AG08396 (cell line): ENCODE measurements at regions not wholly inside any gene's neighbourhood (a gene's known extent, or its start where the extent isn't known, plus 50 kb on each side); places are given as distances from the start of the nearest gene placed in this dataset.

Experiments
- DNase-seq: peaks from one replicate; pipeline ENCODE4 v3.0.0; 2012; ENCODE audit warnings: low spot score, mixed read lengths

GRCh38 chr1:62988867-62989266 is 204.9 kb downstream of the ATG4C start:
- DNase-seq, result no peak

- DNase-seq, result no peak
These were observed 205.6 kb downstream of the ATG4C start for GRCh38 chr1:62989497-62989896.

DNA sequence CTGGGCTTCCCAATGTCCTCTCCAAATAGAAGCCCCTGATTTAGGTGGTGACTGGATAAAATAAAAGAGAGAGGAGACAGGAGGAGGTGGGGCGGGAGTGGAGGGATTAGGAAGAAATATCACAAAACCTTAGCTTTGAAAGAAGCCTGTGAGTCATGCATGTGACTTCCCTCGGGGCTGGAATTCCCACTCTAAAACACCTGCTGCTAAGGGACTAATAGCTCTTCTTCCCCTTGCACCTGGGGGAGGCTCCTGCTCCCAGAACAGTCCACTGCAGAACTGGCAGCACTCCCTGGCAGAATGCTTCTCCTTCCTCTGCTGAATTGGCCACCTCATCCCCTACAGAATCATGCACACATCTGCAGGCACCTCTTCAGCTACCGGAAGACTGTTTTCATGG is 207.2 kb downstream of the ATG4C start:
- DNase-seq, result no peak

DNA sequence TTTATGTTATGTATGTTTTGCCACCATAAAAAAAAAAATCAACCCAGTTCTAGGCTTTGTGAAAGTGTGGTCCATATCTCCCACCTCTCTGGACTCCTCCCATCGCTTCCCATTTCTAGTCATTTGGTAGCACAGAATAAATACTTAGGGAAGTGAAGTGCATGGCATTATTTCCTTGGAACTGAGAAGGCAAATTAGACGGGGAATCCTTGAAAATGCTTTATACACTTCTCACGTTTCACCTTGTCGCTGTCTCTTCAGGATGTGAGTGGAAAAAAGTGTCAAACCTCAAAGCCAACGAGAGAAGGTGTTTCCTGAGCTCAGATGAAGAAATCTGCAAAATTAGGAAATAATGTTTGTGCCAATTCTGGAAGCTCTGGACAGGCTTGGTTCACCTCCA is 209.9 kb downstream of the ATG4C start:
- DNase-seq, result no peak

GRCh38 chr1:62995173-62995572 is 211.2 kb downstream of the ATG4C start:
- DNase-seq, result no peak

DNA sequence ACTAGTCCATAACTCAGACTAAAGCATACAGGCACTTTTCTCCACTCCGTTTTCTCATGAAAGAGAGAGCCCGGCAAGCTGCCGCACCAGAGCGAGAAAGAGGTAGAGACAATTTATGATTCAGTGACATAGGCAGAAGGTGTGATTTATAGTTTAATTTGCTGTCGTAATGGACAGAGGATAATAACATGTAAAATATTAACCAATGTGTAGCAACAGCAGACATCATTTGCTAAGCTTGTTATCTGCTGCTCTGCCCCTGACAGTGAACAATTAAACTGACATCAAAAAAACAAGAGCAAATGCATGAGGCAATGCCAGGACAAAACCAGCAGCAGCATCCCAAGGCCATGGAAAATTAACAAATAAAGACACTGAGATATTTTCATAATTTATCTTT is 214.0 kb downstream of the ATG4C start:
- DNase-seq, result no peak

- no peak for DNase-seq
These were observed 215.1 kb downstream of the ATG4C start for GRCh38 chr1:62998845-62999649.

- no peak for DNase-seq
These were observed 216.6 kb downstream of the ATG4C start for GRCh38 chr1:63000508-63000907.

GRCh38 chr1:63004868-63005267 is 220.9 kb downstream of the ATG4C start:
- DNase-seq, result no peak

DNA sequence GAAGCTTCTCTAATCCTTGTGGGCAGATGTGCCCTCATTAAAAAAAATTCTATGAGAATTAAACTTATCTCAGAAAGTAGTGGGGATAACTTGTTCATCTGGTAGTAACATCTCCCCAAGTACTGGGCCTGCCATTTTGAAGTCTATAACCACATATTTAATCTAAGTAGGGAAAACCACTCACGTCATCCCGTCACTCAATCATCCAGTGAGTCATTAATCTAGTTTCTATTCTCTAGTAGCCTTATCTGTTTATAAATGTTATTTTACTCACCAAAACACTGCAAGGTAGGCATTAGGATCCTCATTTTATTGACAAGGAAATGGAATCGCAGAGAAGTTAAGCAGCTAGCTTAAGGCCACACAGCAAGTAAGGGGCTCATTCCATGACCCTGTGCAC is 221.9 kb downstream of the ATG4C start:
- no peak for DNase-seq

DNA sequence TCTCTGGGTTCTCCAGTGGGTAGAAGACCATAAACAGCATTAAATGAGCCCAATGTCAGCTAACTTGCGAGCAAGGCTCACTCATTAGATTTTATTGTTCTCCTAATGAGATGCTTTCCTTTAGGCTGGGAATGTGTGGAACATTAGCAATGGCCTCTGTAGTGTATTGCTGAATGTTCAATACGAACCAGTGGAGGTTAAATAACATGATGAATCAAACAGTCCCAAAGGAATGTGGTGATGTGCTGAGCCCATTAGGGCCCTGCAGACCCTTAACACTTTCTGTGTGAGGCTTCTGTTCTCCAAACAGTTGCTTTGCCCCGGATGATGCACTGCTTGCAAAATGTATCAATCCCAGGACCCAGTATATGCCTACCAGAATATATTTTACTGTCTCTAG is 225.5 kb downstream of the ATG4C start:
- DNase-seq, result no peak

GRCh38 chr1:63010913-63011660 is 227.2 kb downstream of the ATG4C start:
- no peak for DNase-seq

- no peak for DNase-seq
These were observed 228.4 kb downstream of the ATG4C start for GRCh38 chr1:63012339-63012738.

DNA sequence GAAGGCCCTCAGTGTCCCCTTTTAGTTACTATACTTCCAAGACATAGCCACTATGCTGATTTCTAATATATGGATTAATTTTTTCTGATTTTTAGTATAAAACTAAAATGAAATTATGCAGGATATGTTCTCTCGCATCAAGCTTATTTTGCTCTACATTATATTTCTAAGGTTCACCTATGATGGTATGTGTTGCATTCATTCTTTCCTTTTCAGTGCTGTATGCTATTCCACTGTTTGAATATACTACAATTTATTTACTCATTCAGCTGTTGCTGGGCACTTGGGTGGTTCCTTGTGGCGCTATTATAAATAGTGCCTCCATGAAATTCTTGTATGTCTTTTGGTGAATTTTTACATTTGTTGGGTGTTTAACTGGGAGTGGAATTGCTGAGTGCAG is 230.3 kb downstream of the ATG4C start:
- no peak for DNase-seq

- no peak for DNase-seq
These were observed 238.4 kb downstream of the ATG4C start for GRCh38 chr1:63022319-63022718.

- no peak for DNase-seq
These were observed 239.2 kb downstream of the ATG4C start for GRCh38 chr1:63023171-63023570.

- no peak for DNase-seq
These were observed 239.7 kb downstream of the ATG4C start for GRCh38 chr1:63023637-63024036.

- no peak for DNase-seq
These were observed 240.2 kb downstream of the ATG4C start for GRCh38 chr1:63024132-63024531.

DNA sequence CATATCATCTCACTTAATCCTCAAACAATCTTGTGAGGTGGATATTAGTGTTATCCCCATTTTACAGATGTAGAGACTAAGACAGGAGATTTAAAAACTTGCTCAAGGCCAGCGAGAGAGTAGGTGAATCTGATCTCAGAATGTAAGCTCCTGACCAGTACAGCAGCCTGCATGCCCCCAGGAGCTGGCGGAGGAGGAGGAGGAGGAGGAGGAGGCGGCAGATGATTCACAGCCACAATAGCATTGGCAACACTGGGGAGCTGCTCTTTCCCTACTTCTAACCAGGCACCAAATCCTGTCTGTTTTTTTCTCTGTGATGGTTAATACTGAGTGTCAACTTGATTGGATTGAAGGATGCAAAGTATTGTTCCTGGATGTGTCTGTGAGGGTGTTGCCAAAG is 243.2 kb downstream of the ATG4C start:
- no peak for DNase-seq

DNA sequence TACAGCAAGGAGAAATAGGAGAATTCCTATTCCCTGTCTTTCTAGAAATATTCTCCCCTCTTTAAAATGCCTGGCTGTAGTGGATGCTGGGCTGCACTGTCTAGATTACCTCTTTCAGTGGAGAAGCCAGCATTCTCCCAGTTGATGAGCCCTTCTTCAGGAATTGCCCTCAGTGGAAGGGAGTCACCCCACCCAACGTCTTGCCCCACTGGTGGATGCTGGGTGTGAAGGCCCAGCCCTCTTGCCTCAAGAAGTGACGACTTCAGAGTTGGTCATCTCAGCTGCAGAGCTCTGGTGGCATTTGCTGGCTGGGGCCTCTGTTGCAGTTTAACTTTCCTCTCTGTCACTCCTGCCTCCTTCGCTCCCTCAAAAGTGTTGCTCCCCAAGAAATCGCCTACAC is 248.2 kb downstream of the ATG4C start:
- no peak for DNase-seq

DNA sequence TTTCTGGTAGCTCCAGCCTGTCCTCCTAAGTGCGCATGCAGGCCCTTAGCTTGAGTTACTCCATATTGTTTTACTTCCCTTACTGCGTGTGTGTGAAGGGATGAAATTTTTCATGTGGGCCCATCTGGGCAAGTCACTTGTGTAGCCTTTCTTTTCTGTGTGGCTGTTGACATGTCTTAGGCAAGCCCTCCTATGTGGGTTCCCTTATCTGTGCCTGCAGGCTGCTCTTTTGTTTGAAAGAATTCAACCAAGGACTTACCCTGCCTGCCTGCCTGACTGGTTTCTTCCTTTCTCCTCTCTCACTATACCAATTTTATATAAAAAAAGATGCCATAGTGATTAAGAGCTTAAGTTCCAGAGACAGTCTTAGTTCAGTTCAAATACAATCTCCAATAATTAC is 249.3 kb downstream of the ATG4C start:
- DNase-seq, result no peak

GRCh38 chr1:63034256-63034655 is 250.3 kb downstream of the ATG4C start:
- no peak for DNase-seq

DNA sequence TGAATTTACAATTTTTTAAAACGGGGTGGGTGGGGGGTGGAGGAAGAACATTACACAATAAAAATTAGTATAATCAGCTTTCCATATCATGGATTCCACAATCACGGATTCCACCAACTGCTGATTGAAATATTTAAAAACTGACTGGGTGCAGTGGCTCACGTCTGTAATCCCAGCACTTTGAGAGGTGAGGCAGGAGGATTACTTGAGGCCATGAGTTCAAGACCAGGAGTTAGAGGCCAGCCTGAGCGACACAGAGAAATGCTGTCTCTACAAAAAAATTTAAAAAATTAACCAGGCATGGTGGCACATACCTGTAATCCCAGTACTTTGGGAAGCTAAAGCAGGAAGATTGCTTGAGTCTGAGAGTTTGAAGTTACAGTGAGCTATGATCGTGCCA is 254.7 kb downstream of the ATG4C start:
- no peak for DNase-seq

GRCh38 chr1:63041660-63042059 is 257.7 kb downstream of the ATG4C start:
- no peak for DNase-seq
